K562 (cell line): ENCODE measurements at regions not wholly inside any gene's neighbourhood (a gene's known extent, or its start where the extent isn't known, plus 50 kb on each side); places are given as distances from the start of the nearest gene placed in this dataset.

Experiments
- ATAC-seq: fragments of 200-7000 bp; cut with Tn5 transposase; 3 replicates; pipeline ENCODE4 v1.9.1; 2020; ENCODE audit warnings: moderate library complexity
- BruUV-seq: library from RNA; stranded (reverse); fragments of 400-500 nt; replicated peaks from 2 replicates; lab custom pipeline; 2021; lab: Mats Ljungman, UMichigan
- CTCF ChIA-PET: fragments of 300-600 bp; formaldehyde crosslinking; extraction: SDS; loops from one replicate; lab custom pipeline; 2021; ENCODE audit warnings: low intra/inter-chr PET ratio; lab: Yijun Ruan, JAX
- POLR2A ChIA-PET: fragments of 300-600, 350-650 bp; sonication (Branson Sonifier 250); formaldehyde crosslinking; extraction: SDS; loops from one replicate; lab custom pipeline; 2021; ENCODE audit warnings: antibody characterized with exemption, inconsistent platforms; lab: Yijun Ruan, JAX
- DNase-seq, 4 experiments: peaks; one replicate each; pipeline versions ENCODE4 v3.0.0 to v3.0.0-alpha.2; 2011 to 2018; ENCODE audit warnings: low spot score in 3 of 4, mixed read lengths in 3 of 4; ENCODE audit errors: extremely low read depth in 1 of 4
- FAIRE-seq: peaks from 2 replicates; lab custom pipeline; 2011; peaks lifted over from hg19 to GRCh38; lab: Jason Lieb, UNC
- H2AFZ ChIP-seq: 2 replicates; pipeline ENCODE4 v1.6.0; 2011; ENCODE audit warnings: low read depth, low read length, control low read depth, inconsistent platforms
- H3K27ac ChIP-seq: fragments of 200-600 bp; 3 replicates; pipeline ENCODE4 v1.8.0; 2011; ENCODE audit warnings: low read depth, mild to moderate bottlenecking, control low read depth, inconsistent platforms, low read length, moderate library complexity, mixed read lengths; ENCODE audit errors: extremely low read depth
- H3K27me3 ChIP-seq, 2 experiments: fragments of 300-600 bp in 1 of 2; 2 replicates in 1 of 2; 3 replicates in 1 of 2; pipeline versions ENCODE4 v1.6.0 to v1.8.0; 2011; ENCODE audit warnings: inconsistent platforms in 2 of 2, low read length in 2 of 2, mild to moderate bottlenecking in 1 of 2, mixed read lengths in 1 of 2, moderate library complexity in 1 of 2; ENCODE audit not compliant: control insufficient read depth in 2 of 2, insufficient read depth in 2 of 2
- H3K36me3 ChIP-seq: fragments of 300-600 bp; 3 replicates; pipeline ENCODE4 v1.8.0; 2011; ENCODE audit warnings: mild to moderate bottlenecking, low read length, inconsistent platforms; ENCODE audit not compliant: control insufficient read depth, insufficient read depth
- H3K4me1 ChIP-seq, 2 experiments: fragments of 200-600 bp in 1 of 2; replicated peaks in 1 of 2; 2 replicates in 1 of 2; 3 replicates in 1 of 2; pipeline versions ENCODE4 v1.5.1 to v1.8.0; 2011; ENCODE audit warnings: inconsistent platforms in 2 of 2, low read length in 2 of 2, mild to moderate bottlenecking in 1 of 2, mixed read lengths in 1 of 2, moderate library complexity in 1 of 2; ENCODE audit not compliant: control insufficient read depth in 2 of 2, insufficient read depth in 2 of 2
- H3K4me2 ChIP-seq: 2 replicates; pipeline ENCODE4 v1.6.1; 2011; ENCODE audit warnings: low read length, control low read depth, inconsistent platforms, mixed read lengths; ENCODE audit not compliant: insufficient read depth
- H3K4me3 ChIP-seq: fragments of 200-600 bp; sonication (generic), shearing (Covaris generic); 2 replicates; pipeline ENCODE4 v1.5.1; 2016; ENCODE audit warnings: control low read depth, inconsistent platforms
- H3K79me2 ChIP-seq: fragments of 200-600 bp; 3 replicates; pipeline ENCODE4 v1.8.0; 2011; ENCODE audit warnings: low read length, inconsistent platforms; ENCODE audit not compliant: control insufficient read depth, insufficient read depth
- H3K9ac ChIP-seq, 2 experiments: 2 replicates each; pipeline versions ENCODE4 v1.6.0 to v1.6.1; 2011; ENCODE audit warnings: low read depth in 2 of 2, low read length in 2 of 2, control low read depth in 1 of 2, inconsistent platforms in 1 of 2, mild to moderate bottlenecking in 1 of 2, mixed read lengths in 1 of 2; ENCODE audit not compliant: insufficient read depth in 1 of 2
- H3K9me1 ChIP-seq: one replicate; pipeline ENCODE4 v1.6.0; 2011; ENCODE audit warnings: inconsistent platforms, mild to moderate bottlenecking, low read length, moderate library complexity; ENCODE audit not compliant: control insufficient read depth, insufficient read depth
- H3K9me3 ChIP-seq: replicated peaks from 2 replicates; pipeline ENCODE4 v1.5.1; 2011; ENCODE audit warnings: low read depth, low read length, inconsistent platforms; ENCODE audit not compliant: control insufficient read depth, insufficient read depth
- H4K20me1 ChIP-seq: replicated peaks from 2 replicates; pipeline ENCODE4 v1.6.1; 2011; ENCODE audit warnings: low read length, inconsistent platforms, mixed read lengths; ENCODE audit not compliant: control insufficient read depth, insufficient read depth
- ARID1B ChIP-seq: fragments of 450-650 bp; IDR thresholded peaks from 2 replicates; pipeline ENCODE4 v1.6.1; 2016; ENCODE audit warnings: antibody characterized with exemption, mild to moderate bottlenecking, inconsistent platforms
- ARNT ChIP-seq, 2 experiments: fragments of 450-650 bp; IDR thresholded peaks; 2 replicates each; pipeline ENCODE4 v1.6.1; 2016; ENCODE audit warnings: mild to moderate bottlenecking in 1 of 2
- ATF2 ChIP-seq: sonication (generic); formaldehyde crosslinking; IDR thresholded peaks from 2 replicates; pipeline ENCODE4 v1.8.1; 2022; ENCODE audit warnings: missing genetic modification reagents
- CREM ChIP-seq: IDR thresholded peaks from 2 replicates; pipeline ENCODE4 v1.6.1; 2014; ENCODE audit warnings: antibody characterized with exemption, low read depth
- ELK1 ChIP-seq: sonication (generic); formaldehyde crosslinking; IDR thresholded peaks from 2 replicates; pipeline ENCODE4 v1.8.1; 2022; ENCODE audit warnings: missing genetic modification reagents
- FOXA3 ChIP-seq, 2 experiments: fragments of 450-650 bp in 1 of 2; sonication (generic) in 1 of 2; formaldehyde crosslinking; IDR thresholded peaks in 1 of 2; conservative IDR thresholded peaks in 1 of 2; 2 replicates each; pipeline versions ENCODE4 v1.4.0 to v1.8.0; 2020 to 2022; ENCODE audit warnings: mild to moderate bottlenecking in 2 of 2, missing genetic modification reagents in 1 of 2
- PTBP1 ChIP-seq: fragments of 200-400 bp; formaldehyde crosslinking; IDR thresholded peaks from 2 replicates; pipeline ENCODE4 v1.6.1; 2017; ENCODE audit warnings: low read depth, low read length
- RFX7 ChIP-seq: fragments of 250-450 bp; sonication (Bioruptor Pico); IDR thresholded peaks from 2 replicates; pipeline ENCODE4 v1.5.1; 2021; ENCODE audit warnings: mild to moderate bottlenecking
- SOX6 ChIP-seq: fragments of 450-650 bp; IDR thresholded peaks from 2 replicates; pipeline ENCODE4 v1.6.1; 2014; ENCODE audit warnings: mild to moderate bottlenecking
- SP1 ChIP-seq: sonication (generic); formaldehyde crosslinking; IDR thresholded peaks from 2 replicates; pipeline ENCODE4 v1.8.1; 2022; ENCODE audit warnings: mild to moderate bottlenecking, missing genetic modification reagents
- SRSF1 ChIP-seq: fragments of 200-400 bp; formaldehyde crosslinking; IDR thresholded peaks from 2 replicates; pipeline ENCODE4 v1.6.1; 2017; ENCODE audit warnings: mild to moderate bottlenecking, low read depth, low read length, moderate library complexity
- STAT6 ChIP-seq: sonication (generic); formaldehyde crosslinking; IDR thresholded peaks from 2 replicates; pipeline ENCODE4 v1.8.1; 2023; ENCODE audit warnings: mild to moderate bottlenecking, missing genetic modification reagents
- TOE1 ChIP-seq, 2 experiments: fragments of 450-650 bp in 1 of 2; sonication (generic) in 1 of 2; formaldehyde crosslinking in 1 of 2; IDR thresholded peaks; 2 replicates each; pipeline versions ENCODE4 v1.7.1 to v1.8.0; 2016 to 2022; ENCODE audit warnings: borderline replicate concordance in 2 of 2, mild to moderate bottlenecking in 2 of 2, antibody characterized with exemption in 1 of 2, inconsistent platforms in 1 of 2, low read depth in 1 of 2, missing genetic modification reagents in 1 of 2, moderate library complexity in 1 of 2
- USF1 ChIP-seq: sonication (generic); formaldehyde crosslinking; IDR thresholded peaks from 2 replicates; pipeline ENCODE4 v1.9.0; 2022; ENCODE audit warnings: mild to moderate bottlenecking, missing genetic modification reagents
- ZHX1 ChIP-seq: fragments of 150-350 bp; conservative IDR thresholded peaks from 2 replicates; pipeline ENCODE4 v1.6.1; 2014; ENCODE audit warnings: low read length
- WGBS: fragments of 100-300 bp; shearing (Covaris generic); methylation state at CpG from one replicate; pipeline ENCODE4 v1.1.6; 2016; ENCODE audit warnings: low coverage, mixed read lengths; ENCODE audit not compliant: insufficient coverage; ENCODE audit errors: missing lambda C conversion rate; 5-methylcytosine and 5-hydroxymethylcytosine counted together
- in situ Hi-C: fragments of 300-500 bp; cut with MboI; formaldehyde crosslinking; loops from 4 replicates; pipeline ENCODE4 v1.15.0; 2018; ENCODE audit warnings: inconsistent platforms, mixed read lengths
- intact Hi-C: fragments of 100-400 bp; cut with micrococcal nuclease; formaldehyde crosslinking; loops from 2 replicates; pipeline ENCODE4 v1.14.2; 2022

- FAIRE-seq: no peak
- TF ChIP-seq SP1 (CRISPR knock-in tag) (no peak), STAT6 (CRISPR knock-in tag) (no peak), USF1 (CRISPR knock-in tag) (no peak), RFX7 (CRISPR knock-in tag) (no peak), PTBP1 (no peak), SOX6 (no peak), ATF2 (CRISPR knock-in tag) (no peak), SRSF1 (no peak), ARNT (IDR thresholded peaks at IDR 0.05) (no peak), ZHX1 (no peak), CREM (no peak), FOXA3 (CRISPR knock-in tag; conservative IDR thresholded peaks at IDR 0.05 in 1 of 2, IDR thresholded peaks at IDR 0.05 in 1 of 2) (no peak), TOE1 (IDR thresholded peaks at IDR 0.05; ENCODE audit: borderline replicate concordance) (no peak), TOE1 (CRISPR knock-in tag; IDR thresholded peaks at IDR 0.05; ENCODE audit: borderline replicate concordance, low read depth) (no peak), ELK1 (CRISPR knock-in tag) (no peak), ARID1B (no peak)
Observed at GRCh38 chr10:131631619-131632018, 269.2 kb upstream of the PPP2R2D start.

More at GRCh38 chr10:131631619-131632018, 269.2 kb upstream of the PPP2R2D start:
- H2AFZ ChIP-seq: no peak overlapping the region
- in situ Hi-C loops: no loop called here
- DNase-seq (no peak), ATAC-seq (no peak)
- BruUV-seq: no TSS peak
- H3K9me1 ChIP-seq: no peaks in the 10 kb centered on the region
- H3K27ac ChIP-seq: no peak overlapping the region
- no peak overlapping the region for H3K4me3 ChIP-seq
- no peaks in the 10 kb centered on the region for H3K27me3 ChIP-seq
- H3K79me2 ChIP-seq: no peaks in the 10 kb centered on the region
- POLR2A ChIA-PET: no interaction called here
- intact Hi-C loops: no loop called here
- no peaks in the 10 kb centered on the region for H4K20me1 ChIP-seq
- H3K9ac ChIP-seq: no peak overlapping the region
- H3K4me2 ChIP-seq: no peak overlapping the region
- no peaks in the 10 kb centered on the region for H3K4me1 ChIP-seq
- CTCF ChIA-PET: no interaction called here
- 0% methylated on average over 14 of the region's 14 CpGs for WGBS
- no peaks in the 10 kb centered on the region for H3K9me3 ChIP-seq
- H3K36me3 ChIP-seq: no peaks in the 10 kb centered on the region
